ENCODE measurements at regions not wholly inside any gene's neighbourhood (a gene's known extent, or its start where the extent isn't known, plus 50 kb on each side); places are given as distances from the start of the nearest gene placed in this dataset.
"Not testable (repeated sequence)": the region's sequence is repeated elsewhere in the genome, so short reads cannot be mapped to it uniquely, and the experiment has no call there.

- DNase-seq (ENCODE audit: low read depth), result no peak
Measured at GRCh38 chr13:33411312-33411711, 125.8 kb upstream of the STARD13 start.

- no peak for DNase-seq (ENCODE audit: low read depth)
Measured at GRCh38 chr13:33415822-33416221, 130.3 kb upstream of the STARD13 start.

GRCh38 chr13:33418224-33418953 is 132.8 kb upstream of the STARD13 start:
- DNase-seq (ENCODE audit: low read depth), result not testable (repeated sequence)

- not testable (repeated sequence) for DNase-seq (ENCODE audit: low read depth)
Measured at GRCh38 chr13:33420117-33420516, 134.6 kb upstream of the STARD13 start.

GRCh38 chr13:33426131-33426530 is 140.6 kb upstream of the STARD13 start:
- no peak for DNase-seq (ENCODE audit: low read depth)

- DNase-seq (ENCODE audit: low read depth), result no peak
Measured at GRCh38 chr13:33433316-33433715, 147.8 kb upstream of the STARD13 start.

GRCh38 chr13:33434676-33435075 is 149.1 kb upstream of the STARD13 start:
- no peak for DNase-seq (ENCODE audit: low read depth)

- DNase-seq (ENCODE audit: low read depth), result no peak
Measured at GRCh38 chr13:33435207-33435606, 149.7 kb upstream of the STARD13 start.

GRCh38 chr13:33438918-33439317 is 153.4 kb upstream of the STARD13 start:
- no peak for DNase-seq (ENCODE audit: low read depth)

GRCh38 chr13:33441015-33441414 is 155.5 kb upstream of the STARD13 start:
- DNase-seq (ENCODE audit: low read depth), result no peak

GRCh38 chr13:33445024-33445423 is 159.5 kb upstream of the STARD13 start:
- no peak for DNase-seq (ENCODE audit: low read depth)

- no peak for DNase-seq (ENCODE audit: low read depth)
Measured at GRCh38 chr13:33445476-33445875, 159.9 kb upstream of the STARD13 start.

GRCh38 chr13:33446821-33447725 is 161.5 kb upstream of the STARD13 start:
- no peak for DNase-seq (ENCODE audit: low read depth)

- no peak for DNase-seq (ENCODE audit: low read depth)
Measured at GRCh38 chr13:33448889-33449288, 163.3 kb upstream of the STARD13 start.

GRCh38 chr13:33450956-33451709 is 165.6 kb upstream of the STARD13 start:
- DNase-seq (ENCODE audit: low read depth), result no peak

GRCh38 chr13:33452873-33453517 is 167.4 kb upstream of the STARD13 start:
- DNase-seq (ENCODE audit: low read depth), result no peak

- DNase-seq (ENCODE audit: low read depth), result no peak
Measured at GRCh38 chr13:33453936-33454335, 168.4 kb upstream of the STARD13 start.

GRCh38 chr13:33454844-33455705 is 169.5 kb upstream of the STARD13 start:
- no peak for DNase-seq (ENCODE audit: low read depth)

GRCh38 chr13:33459702-33460101 is 174.1 kb upstream of the STARD13 start:
- DNase-seq (ENCODE audit: low read depth), result no peak

GRCh38 chr13:33462109-33462508 is 176.6 kb upstream of the STARD13 start:
- DNase-seq (ENCODE audit: low read depth), result no peak

- no peak for DNase-seq (ENCODE audit: low read depth)
Measured at GRCh38 chr13:33464345-33464744, 178.8 kb upstream of the STARD13 start.

All from activated T-helper 1 cell treated with Interleukin-2 at 50 U/mL for 16 hours (primary cell).